H9 (cell line): ENCODE measurements at regions not wholly inside any gene's neighbourhood (a gene's known extent, or its start where the extent isn't known, plus 50 kb on each side); places are given as distances from the start of the nearest gene placed in this dataset.

Experiments
- DNase-seq: peaks from one replicate; pipeline ENCODE4 v3.0.0-alpha.2; 2017
- H2AFZ ChIP-seq: one replicate; pipeline ENCODE4 v1.6.1; 2013; ENCODE audit warnings: mild to moderate bottlenecking, low read length, control low read depth, moderate library complexity
- H2AK5ac ChIP-seq: 2 replicates; pipeline ENCODE4 v1.6.1; 2013; ENCODE audit warnings: low read length, control low read depth, mixed read lengths; ENCODE audit not compliant: insufficient read length
- H2BK120ac ChIP-seq: one replicate; pipeline ENCODE4 v1.6.1; 2013; ENCODE audit warnings: low read depth, mild to moderate bottlenecking, low read length, control low read depth, inconsistent platforms; ENCODE audit not compliant: poor library complexity, severe bottlenecking
- H2BK12ac ChIP-seq: 2 replicates; pipeline ENCODE4 v1.6.1; 2013; ENCODE audit warnings: low read length, control low read depth, mixed read lengths, low read depth; ENCODE audit not compliant: insufficient read length
- H2BK15ac ChIP-seq: 2 replicates; pipeline ENCODE4 v1.6.1; 2013; ENCODE audit warnings: low read depth, low read length, control low read depth
- H2BK20ac ChIP-seq: one replicate; pipeline ENCODE4 v1.6.1; 2013; ENCODE audit warnings: low read depth, mild to moderate bottlenecking, low read length, control low read depth, inconsistent platforms; ENCODE audit not compliant: poor library complexity, severe bottlenecking
- H2BK5ac ChIP-seq: 2 replicates; pipeline ENCODE4 v1.6.1; 2013; ENCODE audit warnings: low read length, control low read depth, mixed read lengths; ENCODE audit not compliant: insufficient read length
- H3K14ac ChIP-seq: 2 replicates; pipeline ENCODE4 v1.6.1; 2013; ENCODE audit warnings: low read length, control low read depth; ENCODE audit not compliant: insufficient read depth
- H3K18ac ChIP-seq: 2 replicates; pipeline ENCODE4 v1.6.1; 2013; ENCODE audit warnings: low read depth, mild to moderate bottlenecking, mixed read lengths, low read length, control low read depth; ENCODE audit not compliant: insufficient read length
- H3K23ac ChIP-seq: 2 replicates; pipeline ENCODE4 v1.6.1; 2013; ENCODE audit warnings: low read length, control low read depth, mixed read lengths, low read depth; ENCODE audit not compliant: insufficient read length
- H3K23me2 ChIP-seq: 2 replicates; pipeline ENCODE4 v1.6.1; 2013; ENCODE audit warnings: low read depth, mild to moderate bottlenecking, mixed read lengths, low read length, control low read depth; ENCODE audit not compliant: insufficient read length, poor library complexity, severe bottlenecking
- H3K27ac ChIP-seq: 2 replicates; pipeline ENCODE4 v1.5.1; 2013; ENCODE audit warnings: low read length, control low read depth, mixed read lengths, low read depth; ENCODE audit not compliant: insufficient read length
- H3K27me3 ChIP-seq: 2 replicates; pipeline ENCODE4 v1.6.1; 2013; ENCODE audit warnings: low read length, control low read depth, inconsistent platforms; ENCODE audit not compliant: insufficient read depth
- H3K4ac ChIP-seq: 2 replicates; pipeline ENCODE4 v1.6.1; 2013; ENCODE audit warnings: low read depth, mild to moderate bottlenecking, control low read depth, inconsistent platforms, low read length, moderate library complexity
- H3K4me1 ChIP-seq: 2 replicates; pipeline ENCODE4 v1.6.1; 2013; ENCODE audit warnings: low read length, control low read depth, inconsistent platforms; ENCODE audit not compliant: insufficient read depth
- H3K4me2 ChIP-seq: 2 replicates; pipeline ENCODE4 v1.6.1; 2013; ENCODE audit warnings: low read length, control low read depth, mixed read lengths; ENCODE audit not compliant: insufficient read length, insufficient read depth
- H3K56ac ChIP-seq: 2 replicates; pipeline ENCODE4 v1.6.1; 2013; ENCODE audit warnings: low read depth, mild to moderate bottlenecking, mixed read lengths, low read length, control low read depth; ENCODE audit not compliant: insufficient read length
- H3K79me1 ChIP-seq: 2 replicates; pipeline ENCODE4 v1.6.1; 2013; ENCODE audit warnings: low read depth, mild to moderate bottlenecking, moderate library complexity, low read length, control low read depth, inconsistent platforms; ENCODE audit not compliant: insufficient read depth, poor library complexity, severe bottlenecking
- H3K79me2 ChIP-seq: 2 replicates; pipeline ENCODE4 v1.6.1; 2013; ENCODE audit warnings: low read length, control low read depth, inconsistent platforms; ENCODE audit not compliant: insufficient read depth
- H3K9ac ChIP-seq: 2 replicates; pipeline ENCODE4 v1.6.1; 2013; ENCODE audit warnings: low read length, control low read depth, mixed read lengths; ENCODE audit not compliant: insufficient read length; ENCODE audit errors: extremely low read depth
- H3K9me3 ChIP-seq: one replicate; pipeline ENCODE4 v1.6.1; 2013; ENCODE audit warnings: low read depth, low read length, inconsistent platforms; ENCODE audit not compliant: control insufficient read depth
- H3T11ph ChIP-seq: one replicate; pipeline ENCODE4 v1.6.1; 2013; ENCODE audit warnings: mild to moderate bottlenecking, low read length, control low read depth, inconsistent platforms
- H4K20me1 ChIP-seq: one replicate; pipeline ENCODE4 v1.6.1; 2013; ENCODE audit not compliant: control insufficient read depth, insufficient read length, insufficient read depth
- H4K5ac ChIP-seq: 2 replicates; pipeline ENCODE4 v1.6.1; 2013; ENCODE audit warnings: low read depth, mild to moderate bottlenecking, mixed read lengths, low read length, control low read depth; ENCODE audit not compliant: insufficient read length
- H4K8ac ChIP-seq: replicated peaks from 2 replicates; pipeline ENCODE4 v1.6.1; 2013; ENCODE audit warnings: low read length, control low read depth, mixed read lengths, low read depth; ENCODE audit not compliant: insufficient read length
- H4K91ac ChIP-seq: 2 replicates; pipeline ENCODE4 v1.6.1; 2013; ENCODE audit warnings: low read depth, mild to moderate bottlenecking, moderate library complexity, mixed read lengths, low read length, control low read depth; ENCODE audit not compliant: insufficient read length
- H3K27ac Mint-ChIP-seq, 3 experiments: 2 replicates in 2 of 3; 3 replicates in 1 of 3; pipeline ENCODE4 v1.8.0; 2020 to 2021; ENCODE audit warnings: mixed read lengths in 3 of 3, mild to moderate bottlenecking in 1 of 3, moderate library complexity in 1 of 3
- H3K27me3 Mint-ChIP-seq: 2 replicates; pipeline ENCODE4 v1.8.0; 2021; ENCODE audit warnings: low read depth, mild to moderate bottlenecking, moderate library complexity, mixed read lengths
- H3K36me3 Mint-ChIP-seq, 3 experiments: 2 replicates in 2 of 3; 3 replicates in 1 of 3; pipeline ENCODE4 v1.8.0; 2020 to 2021; ENCODE audit warnings: low read depth in 3 of 3, mixed read lengths in 3 of 3; ENCODE audit not compliant: insufficient read depth in 1 of 3
- H3K4me1 Mint-ChIP-seq, 2 experiments: 2 replicates each; pipeline ENCODE4 v1.8.0; 2020; ENCODE audit warnings: mixed read lengths in 2 of 2
- H3K4me3 Mint-ChIP-seq, 2 experiments: 2 replicates in 1 of 2; 3 replicates in 1 of 2; pipeline ENCODE4 v1.8.0; 2020 to 2021; ENCODE audit warnings: mild to moderate bottlenecking in 2 of 2, mixed read lengths in 2 of 2, moderate library complexity in 1 of 2
- H3K9me3 Mint-ChIP-seq, 2 experiments: 2 replicates in 1 of 2; 3 replicates in 1 of 2; pipeline ENCODE4 v1.8.0; 2020; ENCODE audit warnings: mild to moderate bottlenecking in 2 of 2, mixed read lengths in 2 of 2, moderate library complexity in 1 of 2
- WGBS: extraction: QIAGEN DNeasy Blood & Tissue Kit; methylation state at CpG from one replicate; pipeline ENCODE4 v1.1.7; 2013; ENCODE audit warnings: missing lambda C conversion rate, low lambda C conversion rate, mixed read lengths; ENCODE audit not compliant: insufficient read length; ENCODE audit errors: extremely low coverage; 5-methylcytosine and 5-hydroxymethylcytosine counted together
- TF ChIP-seq, protein P1 (sequence below): fragments of 200-600 bp; sonication (generic); conservative IDR thresholded peaks from 3 replicates; pipeline ENCODE4 v1.8.0; 2021; ENCODE audit warnings: antibody characterized with exemption, mild to moderate bottlenecking

DNA sequence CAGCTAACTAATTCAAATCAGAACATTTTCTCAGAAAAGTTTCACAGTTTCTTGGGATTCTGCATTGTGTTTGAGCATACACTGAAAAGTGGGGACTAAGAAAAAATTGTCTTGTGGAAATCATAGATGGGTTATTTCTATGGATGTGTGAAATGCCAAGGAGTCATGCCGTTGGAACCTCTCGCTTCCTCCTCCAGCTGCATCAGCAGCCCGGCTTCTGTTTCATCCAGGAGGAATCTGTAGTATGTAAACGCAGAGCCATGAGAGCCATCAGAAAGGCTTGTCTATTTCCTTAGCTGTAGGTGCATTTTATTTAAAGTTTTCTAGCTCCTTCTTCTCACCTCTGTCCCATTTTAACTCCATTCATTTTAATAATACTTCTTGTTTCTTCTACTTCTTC is 1144.1 kb downstream of the GATA3 start:
- WGBS = no CpG with 5 or more reads among the region's 4 CpGs
- no peak overlapping the region for H2BK20ac ChIP-seq
- no peak overlapping the region for H3K14ac ChIP-seq
- H3K9me3 ChIP-seq = no peaks in the 10 kb centered on the region
- H3K36me3 Mint-ChIP-seq = no peaks in the 10 kb centered on the region
- H4K91ac ChIP-seq = no peak overlapping the region
- no peak overlapping the region for H3K23ac ChIP-seq
- no peak overlapping the region for H3K9ac ChIP-seq
- H3K4me1 ChIP-seq = no peaks in the 10 kb centered on the region
- no peak overlapping the region for H3K4ac ChIP-seq
- no peak overlapping the region for H3K27ac ChIP-seq
- no peak overlapping the region for H2AFZ ChIP-seq
- H3K9me3 Mint-ChIP-seq = no peaks in the 10 kb centered on the region
- H2BK15ac ChIP-seq = no peak overlapping the region
- no peaks in the 10 kb centered on the region for H3K79me1 ChIP-seq
- H3T11ph ChIP-seq = no peak overlapping the region
- no peak overlapping the region for H4K8ac ChIP-seq
- H3K18ac ChIP-seq = no peak overlapping the region
- H3K27me3 Mint-ChIP-seq = peaks cover 9% of the 10 kb centered on the region
- no peaks in the 10 kb centered on the region for H3K4me1 Mint-ChIP-seq
- H4K5ac ChIP-seq = no peak overlapping the region
- no peaks in the 10 kb centered on the region for H3K27me3 ChIP-seq
- DNase-seq = no peak
- H2BK12ac ChIP-seq = no peak overlapping the region
- H2AK5ac ChIP-seq = no peak overlapping the region
- H3K56ac ChIP-seq = no peak overlapping the region
- TF ChIP-seq, protein P1, sequence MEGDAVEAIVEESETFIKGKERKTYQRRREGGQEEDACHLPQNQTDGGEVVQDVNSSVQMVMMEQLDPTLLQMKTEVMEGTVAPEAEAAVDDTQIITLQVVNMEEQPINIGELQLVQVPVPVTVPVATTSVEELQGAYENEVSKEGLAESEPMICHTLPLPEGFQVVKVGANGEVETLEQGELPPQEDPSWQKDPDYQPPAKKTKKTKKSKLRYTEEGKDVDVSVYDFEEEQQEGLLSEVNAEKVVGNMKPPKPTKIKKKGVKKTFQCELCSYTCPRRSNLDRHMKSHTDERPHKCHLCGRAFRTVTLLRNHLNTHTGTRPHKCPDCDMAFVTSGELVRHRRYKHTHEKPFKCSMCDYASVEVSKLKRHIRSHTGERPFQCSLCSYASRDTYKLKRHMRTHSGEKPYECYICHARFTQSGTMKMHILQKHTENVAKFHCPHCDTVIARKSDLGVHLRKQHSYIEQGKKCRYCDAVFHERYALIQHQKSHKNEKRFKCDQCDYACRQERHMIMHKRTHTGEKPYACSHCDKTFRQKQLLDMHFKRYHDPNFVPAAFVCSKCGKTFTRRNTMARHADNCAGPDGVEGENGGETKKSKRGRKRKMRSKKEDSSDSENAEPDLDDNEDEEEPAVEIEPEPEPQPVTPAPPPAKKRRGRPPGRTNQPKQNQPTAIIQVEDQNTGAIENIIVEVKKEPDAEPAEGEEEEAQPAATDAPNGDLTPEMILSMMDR = no peak
- no peak overlapping the region for H2BK120ac ChIP-seq
- H2BK5ac ChIP-seq = no peak overlapping the region
- no peaks in the 10 kb centered on the region for H3K79me2 ChIP-seq
- no peak overlapping the region for H3K4me3 Mint-ChIP-seq
- H3K4me2 ChIP-seq = no peak overlapping the region
- no peaks in the 10 kb centered on the region for H3K23me2 ChIP-seq
- H4K20me1 ChIP-seq = no peaks in the 10 kb centered on the region
- H3K27ac Mint-ChIP-seq = no peak overlapping the region
